Right atrium auricular region (tissue), 2 donors: ENCODE measurements at regions not wholly inside any gene's neighbourhood (a gene's known extent, or its start where the extent isn't known, plus 50 kb on each side); places are given as distances from the start of the nearest gene placed in this dataset.

ENCODE experiments used
- DNase-seq: peaks from one replicate; pipeline ENCODE4 v3.0.0-alpha.2; 2019; ENCODE audit warnings: low spot score
- H3K27ac ChIP-seq, 2 donors: fragments of 200-600 bp; sonication (generic); 1 replicate in 1 of 2; 2 replicates in 1 of 2; pipeline ENCODE4 v1.5.1; 2016 to 2019
- H3K27me3 ChIP-seq, 2 donors: fragments of 200-600 bp; sonication (generic); one replicate each; pipeline versions ENCODE4 v1.5.1 to v1.6.0; 2017 to 2019
- H3K36me3 ChIP-seq: fragments of 200-600 bp; sonication (generic); one replicate; pipeline ENCODE4 v1.5.1; 2016
- H3K4me1 ChIP-seq, 2 donors: fragments of 200-600 bp; sonication (generic); one replicate each; pipeline versions ENCODE4 v1.5.1 to v1.6.0; 2017 to 2019
- H3K4me3 ChIP-seq, 2 donors: fragments of 200-600 bp; sonication (generic); 1 replicate in 1 of 2; 2 replicates in 1 of 2; pipeline ENCODE4 v1.5.1; 2017 to 2019; ENCODE audit warnings: mild to moderate bottlenecking in 1 of 2, moderate library complexity in 1 of 2
- H3K9me3 ChIP-seq, 2 donors: fragments of 200-600 bp; sonication (generic); one replicate each; pipeline ENCODE4 v1.5.1; 2019
- TF ChIP-seq, protein P1 (sequence below), 2 donors: fragments of 200-600 bp; sonication (generic); IDR thresholded peaks; one replicate each; pipeline ENCODE4 v1.5.1; 2019; ENCODE audit warnings: antibody characterized with exemption in 2 of 2

DNA sequence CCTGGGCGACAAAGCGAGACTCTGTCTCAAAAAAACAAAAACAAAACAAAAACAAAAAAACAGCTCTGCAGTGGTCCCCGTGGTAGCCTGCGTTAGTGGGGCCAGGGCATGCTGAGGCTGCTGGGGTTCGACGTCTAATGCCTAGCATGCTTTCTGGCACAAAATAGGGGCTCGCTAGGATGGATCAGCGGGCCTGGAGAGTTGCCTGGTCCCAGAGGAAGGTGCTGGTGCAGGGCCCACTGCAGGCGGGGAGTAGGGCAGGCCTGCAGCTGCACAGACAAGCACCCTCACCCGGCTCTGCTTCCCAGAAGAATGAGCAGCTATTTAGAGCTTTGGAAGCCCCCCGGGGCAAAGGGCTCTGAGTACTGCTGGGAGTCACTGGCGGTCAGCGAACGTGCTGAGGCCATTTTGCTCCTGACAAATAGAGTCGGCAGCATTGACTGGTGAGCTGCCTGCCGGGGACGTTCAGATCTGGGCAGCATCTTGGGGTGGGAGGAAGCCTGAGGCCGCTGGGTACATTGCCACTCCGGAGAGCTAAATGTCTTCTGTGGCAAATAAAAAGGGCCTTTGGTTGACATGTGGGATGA lies 126.7 kb downstream of the OLFM1 start:
- Histone ChIP-seq H3K9me3 (no peaks in the 10 kb centered on the region), H3K4me3 (no peak overlapping the region), H3K4me1 (peaks cover 0 to 38% of the 10 kb centered on the region in 2 donors), H3K27ac (no peak overlapping the region), H3K36me3 (no peaks in the 10 kb centered on the region), H3K27me3 (no peaks in the 10 kb centered on the region)
- TF ChIP-seq, protein P1, sequence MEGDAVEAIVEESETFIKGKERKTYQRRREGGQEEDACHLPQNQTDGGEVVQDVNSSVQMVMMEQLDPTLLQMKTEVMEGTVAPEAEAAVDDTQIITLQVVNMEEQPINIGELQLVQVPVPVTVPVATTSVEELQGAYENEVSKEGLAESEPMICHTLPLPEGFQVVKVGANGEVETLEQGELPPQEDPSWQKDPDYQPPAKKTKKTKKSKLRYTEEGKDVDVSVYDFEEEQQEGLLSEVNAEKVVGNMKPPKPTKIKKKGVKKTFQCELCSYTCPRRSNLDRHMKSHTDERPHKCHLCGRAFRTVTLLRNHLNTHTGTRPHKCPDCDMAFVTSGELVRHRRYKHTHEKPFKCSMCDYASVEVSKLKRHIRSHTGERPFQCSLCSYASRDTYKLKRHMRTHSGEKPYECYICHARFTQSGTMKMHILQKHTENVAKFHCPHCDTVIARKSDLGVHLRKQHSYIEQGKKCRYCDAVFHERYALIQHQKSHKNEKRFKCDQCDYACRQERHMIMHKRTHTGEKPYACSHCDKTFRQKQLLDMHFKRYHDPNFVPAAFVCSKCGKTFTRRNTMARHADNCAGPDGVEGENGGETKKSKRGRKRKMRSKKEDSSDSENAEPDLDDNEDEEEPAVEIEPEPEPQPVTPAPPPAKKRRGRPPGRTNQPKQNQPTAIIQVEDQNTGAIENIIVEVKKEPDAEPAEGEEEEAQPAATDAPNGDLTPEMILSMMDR (IDR thresholded peaks at IDR 0.05), result no peak
- no peak for DNase-seq

DNA sequence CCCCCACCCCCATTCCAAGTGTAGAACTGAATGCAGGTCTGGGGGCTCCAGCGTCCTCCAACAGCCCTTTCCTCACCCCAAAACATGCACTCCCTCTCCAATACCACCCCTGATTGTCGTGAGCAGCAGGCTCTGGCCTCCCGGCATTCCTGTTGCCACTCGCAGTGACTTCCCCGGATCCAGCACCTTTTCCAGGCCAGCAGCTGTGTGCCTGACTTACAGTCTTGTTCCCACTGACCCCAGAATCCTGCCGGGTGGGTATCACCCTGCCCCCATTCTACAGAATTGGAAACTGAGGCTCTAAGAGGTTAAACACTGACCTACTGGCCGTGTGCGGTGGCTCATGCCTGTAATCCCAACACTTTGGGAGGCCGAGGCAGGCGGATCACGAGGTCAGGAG lies 127.2 kb downstream of the OLFM1 start:
- no peak for DNase-seq
- peaks cover 0 to 38% of the 10 kb centered on the region in 2 donors for H3K4me1 ChIP-seq
- H3K4me3 ChIP-seq, result no peak overlapping the region
- H3K36me3 ChIP-seq, result no peaks in the 10 kb centered on the region
- H3K27ac ChIP-seq, result no peak overlapping the region
- H3K27me3 ChIP-seq, result no peaks in the 10 kb centered on the region
- no peaks in the 10 kb centered on the region for H3K9me3 ChIP-seq
- TF ChIP-seq, protein P1 (IDR thresholded peaks at IDR 0.05), result no peak

DNA sequence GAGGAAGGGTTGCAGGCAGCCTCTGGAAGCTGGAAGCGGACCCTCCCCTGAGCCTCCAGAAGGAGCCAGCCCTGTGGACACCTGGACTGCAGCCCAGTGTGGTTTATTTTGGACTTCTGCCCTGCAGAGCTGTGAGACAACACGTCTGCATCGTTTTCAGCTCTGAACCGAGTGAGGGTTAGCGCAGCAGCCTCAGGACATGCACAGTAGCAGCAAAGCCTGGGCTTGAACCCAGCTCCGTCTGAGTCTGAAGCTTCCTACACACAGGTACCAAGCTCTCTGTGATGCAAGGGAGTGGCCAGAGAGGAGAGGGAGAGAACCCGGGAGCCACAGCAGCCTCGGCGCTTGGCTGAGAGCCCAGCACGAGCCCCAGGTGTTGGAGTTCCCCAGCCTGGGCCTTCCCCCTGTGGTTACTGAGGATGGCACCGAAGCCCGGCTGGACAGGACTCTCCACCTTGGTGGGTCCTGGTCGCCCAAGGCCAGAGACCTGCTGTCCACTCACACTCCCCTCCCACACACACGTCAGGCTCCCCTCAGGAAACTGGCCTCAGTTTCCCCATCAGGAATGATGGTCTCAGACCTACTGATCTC lies 128.2 kb downstream of the OLFM1 start:
- Histone ChIP-seq H3K4me3 (no peak overlapping the region), H3K36me3 (no peaks in the 10 kb centered on the region), H3K4me1 (peaks cover 0 to 38% of the 10 kb centered on the region in 2 donors), H3K27ac (peak overlapping the region in 1 of 2 donors; percentile 29), H3K27me3 (no peaks in the 10 kb centered on the region), H3K9me3 (no peaks in the 10 kb centered on the region)
- TF ChIP-seq, protein P1 (IDR thresholded peaks at IDR 0.05), result no peak
- DNase-seq, result no peak

DNA sequence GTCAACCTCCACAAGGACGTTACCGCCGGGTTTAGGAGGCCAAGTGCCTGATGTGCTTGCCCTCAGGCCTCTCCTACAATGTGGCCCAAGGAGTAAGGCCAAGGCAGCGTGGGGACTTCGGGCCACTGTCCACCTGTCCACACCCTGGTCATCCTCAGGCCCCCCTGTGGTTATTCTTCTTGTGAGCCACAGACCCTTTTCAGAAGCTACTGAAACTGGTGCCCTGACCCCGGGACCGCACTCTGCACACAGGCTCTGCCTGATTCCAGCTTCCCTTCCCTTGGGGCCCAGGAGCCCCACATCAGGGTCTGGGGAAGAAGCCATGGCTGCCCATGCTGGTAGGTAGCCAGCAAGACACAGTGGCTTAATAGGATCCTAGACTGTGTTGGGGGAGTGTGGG lies 128.8 kb downstream of the OLFM1 start:
- Histone ChIP-seq H3K9me3 (no peaks in the 10 kb centered on the region), H3K27ac (no peak overlapping the region), H3K4me1 (peaks cover 0 to 38% of the 10 kb centered on the region in 2 donors), H3K4me3 (no peak overlapping the region), H3K36me3 (no peaks in the 10 kb centered on the region), H3K27me3 (no peaks in the 10 kb centered on the region)
- DNase-seq, result no peak
- TF ChIP-seq, protein P1 (IDR thresholded peaks at IDR 0.05), result no peak

DNA sequence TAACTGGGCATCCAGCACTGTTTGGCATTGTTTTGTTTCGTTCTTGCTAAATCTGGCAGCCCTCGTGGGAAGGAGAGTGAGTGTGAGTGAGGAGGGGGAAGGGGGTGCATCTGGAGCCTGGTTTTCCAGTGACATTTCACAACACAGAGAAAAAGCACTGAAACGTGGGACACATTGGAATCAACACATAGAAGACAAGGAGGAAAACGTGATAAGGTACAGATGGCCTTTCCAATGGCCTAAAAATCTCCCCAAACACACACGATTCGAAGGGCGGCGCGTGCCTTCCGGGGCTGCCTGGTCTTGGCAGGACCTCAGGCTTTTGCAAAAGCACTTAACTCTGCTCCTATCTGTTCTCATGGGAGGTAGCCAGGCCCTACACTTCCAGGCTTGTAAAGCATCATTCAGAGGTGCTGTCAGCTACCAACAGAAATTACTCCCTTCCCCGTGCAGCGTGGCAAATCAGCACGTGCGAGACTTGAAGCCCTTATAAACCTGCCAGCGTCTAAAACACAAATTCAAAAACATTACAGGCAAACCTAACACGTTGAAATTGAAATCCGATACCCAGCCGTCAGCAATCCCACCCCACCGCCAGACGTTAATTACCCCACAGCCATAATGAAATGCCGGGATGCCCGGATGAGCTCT lies 129.4 kb downstream of the OLFM1 start:
- no peaks in the 10 kb centered on the region for H3K36me3 ChIP-seq
- peak overlapping the region in 1 of 2 donors; percentile 32 for H3K27ac ChIP-seq
- no peak for DNase-seq
- TF ChIP-seq, protein P1 (IDR thresholded peaks at IDR 0.05), result no peak
- no peaks in the 10 kb centered on the region for H3K27me3 ChIP-seq
- no peak overlapping the region for H3K4me3 ChIP-seq
- H3K9me3 ChIP-seq, result no peaks in the 10 kb centered on the region
- peaks cover 0 to 38% of the 10 kb centered on the region in 2 donors for H3K4me1 ChIP-seq
